H9 (cell line): ENCODE measurements at regions not wholly inside any gene's neighbourhood (a gene's known extent, or its start where the extent isn't known, plus 50 kb on each side); places are given as distances from the start of the nearest gene placed in this dataset.

Experiments
- DNase-seq: peaks from one replicate; pipeline ENCODE4 v3.0.0-alpha.2; 2017
- H2AFZ ChIP-seq: one replicate; pipeline ENCODE4 v1.6.1; 2013; ENCODE audit warnings: mild to moderate bottlenecking, low read length, control low read depth, moderate library complexity
- H2AK5ac ChIP-seq: 2 replicates; pipeline ENCODE4 v1.6.1; 2013; ENCODE audit warnings: low read length, control low read depth, mixed read lengths; ENCODE audit not compliant: insufficient read length
- H2BK120ac ChIP-seq: one replicate; pipeline ENCODE4 v1.6.1; 2013; ENCODE audit warnings: low read depth, mild to moderate bottlenecking, low read length, control low read depth, inconsistent platforms; ENCODE audit not compliant: poor library complexity, severe bottlenecking
- H2BK12ac ChIP-seq: 2 replicates; pipeline ENCODE4 v1.6.1; 2013; ENCODE audit warnings: low read length, control low read depth, mixed read lengths, low read depth; ENCODE audit not compliant: insufficient read length
- H2BK15ac ChIP-seq: 2 replicates; pipeline ENCODE4 v1.6.1; 2013; ENCODE audit warnings: low read depth, low read length, control low read depth
- H2BK20ac ChIP-seq: one replicate; pipeline ENCODE4 v1.6.1; 2013; ENCODE audit warnings: low read depth, mild to moderate bottlenecking, low read length, control low read depth, inconsistent platforms; ENCODE audit not compliant: poor library complexity, severe bottlenecking
- H2BK5ac ChIP-seq: 2 replicates; pipeline ENCODE4 v1.6.1; 2013; ENCODE audit warnings: low read length, control low read depth, mixed read lengths; ENCODE audit not compliant: insufficient read length
- H3K14ac ChIP-seq: 2 replicates; pipeline ENCODE4 v1.6.1; 2013; ENCODE audit warnings: low read length, control low read depth; ENCODE audit not compliant: insufficient read depth
- H3K18ac ChIP-seq: 2 replicates; pipeline ENCODE4 v1.6.1; 2013; ENCODE audit warnings: low read depth, mild to moderate bottlenecking, mixed read lengths, low read length, control low read depth; ENCODE audit not compliant: insufficient read length
- H3K23ac ChIP-seq: 2 replicates; pipeline ENCODE4 v1.6.1; 2013; ENCODE audit warnings: low read length, control low read depth, mixed read lengths, low read depth; ENCODE audit not compliant: insufficient read length
- H3K23me2 ChIP-seq: 2 replicates; pipeline ENCODE4 v1.6.1; 2013; ENCODE audit warnings: low read depth, mild to moderate bottlenecking, mixed read lengths, low read length, control low read depth; ENCODE audit not compliant: insufficient read length, poor library complexity, severe bottlenecking
- H3K27ac ChIP-seq: 2 replicates; pipeline ENCODE4 v1.5.1; 2013; ENCODE audit warnings: low read length, control low read depth, mixed read lengths, low read depth; ENCODE audit not compliant: insufficient read length
- H3K27me3 ChIP-seq: 2 replicates; pipeline ENCODE4 v1.6.1; 2013; ENCODE audit warnings: low read length, control low read depth, inconsistent platforms; ENCODE audit not compliant: insufficient read depth
- H3K4ac ChIP-seq: 2 replicates; pipeline ENCODE4 v1.6.1; 2013; ENCODE audit warnings: low read depth, mild to moderate bottlenecking, control low read depth, inconsistent platforms, low read length, moderate library complexity
- H3K4me1 ChIP-seq: 2 replicates; pipeline ENCODE4 v1.6.1; 2013; ENCODE audit warnings: low read length, control low read depth, inconsistent platforms; ENCODE audit not compliant: insufficient read depth
- H3K4me2 ChIP-seq: 2 replicates; pipeline ENCODE4 v1.6.1; 2013; ENCODE audit warnings: low read length, control low read depth, mixed read lengths; ENCODE audit not compliant: insufficient read length, insufficient read depth
- H3K56ac ChIP-seq: 2 replicates; pipeline ENCODE4 v1.6.1; 2013; ENCODE audit warnings: low read depth, mild to moderate bottlenecking, mixed read lengths, low read length, control low read depth; ENCODE audit not compliant: insufficient read length
- H3K79me1 ChIP-seq: 2 replicates; pipeline ENCODE4 v1.6.1; 2013; ENCODE audit warnings: low read depth, mild to moderate bottlenecking, moderate library complexity, low read length, control low read depth, inconsistent platforms; ENCODE audit not compliant: insufficient read depth, poor library complexity, severe bottlenecking
- H3K79me2 ChIP-seq: 2 replicates; pipeline ENCODE4 v1.6.1; 2013; ENCODE audit warnings: low read length, control low read depth, inconsistent platforms; ENCODE audit not compliant: insufficient read depth
- H3K9ac ChIP-seq: 2 replicates; pipeline ENCODE4 v1.6.1; 2013; ENCODE audit warnings: low read length, control low read depth, mixed read lengths; ENCODE audit not compliant: insufficient read length; ENCODE audit errors: extremely low read depth
- H3K9me3 ChIP-seq: one replicate; pipeline ENCODE4 v1.6.1; 2013; ENCODE audit warnings: low read depth, low read length, inconsistent platforms; ENCODE audit not compliant: control insufficient read depth
- H3T11ph ChIP-seq: one replicate; pipeline ENCODE4 v1.6.1; 2013; ENCODE audit warnings: mild to moderate bottlenecking, low read length, control low read depth, inconsistent platforms
- H4K20me1 ChIP-seq: one replicate; pipeline ENCODE4 v1.6.1; 2013; ENCODE audit not compliant: control insufficient read depth, insufficient read length, insufficient read depth
- H4K5ac ChIP-seq: 2 replicates; pipeline ENCODE4 v1.6.1; 2013; ENCODE audit warnings: low read depth, mild to moderate bottlenecking, mixed read lengths, low read length, control low read depth; ENCODE audit not compliant: insufficient read length
- H4K8ac ChIP-seq: replicated peaks from 2 replicates; pipeline ENCODE4 v1.6.1; 2013; ENCODE audit warnings: low read length, control low read depth, mixed read lengths, low read depth; ENCODE audit not compliant: insufficient read length
- H4K91ac ChIP-seq: 2 replicates; pipeline ENCODE4 v1.6.1; 2013; ENCODE audit warnings: low read depth, mild to moderate bottlenecking, moderate library complexity, mixed read lengths, low read length, control low read depth; ENCODE audit not compliant: insufficient read length
- H3K27ac Mint-ChIP-seq, 3 experiments: 2 replicates in 2 of 3; 3 replicates in 1 of 3; pipeline ENCODE4 v1.8.0; 2020 to 2021; ENCODE audit warnings: mixed read lengths in 3 of 3, mild to moderate bottlenecking in 1 of 3, moderate library complexity in 1 of 3
- H3K27me3 Mint-ChIP-seq: 2 replicates; pipeline ENCODE4 v1.8.0; 2021; ENCODE audit warnings: low read depth, mild to moderate bottlenecking, moderate library complexity, mixed read lengths
- H3K36me3 Mint-ChIP-seq, 3 experiments: 2 replicates in 2 of 3; 3 replicates in 1 of 3; pipeline ENCODE4 v1.8.0; 2020 to 2021; ENCODE audit warnings: low read depth in 3 of 3, mixed read lengths in 3 of 3; ENCODE audit not compliant: insufficient read depth in 1 of 3
- H3K4me1 Mint-ChIP-seq, 2 experiments: 2 replicates each; pipeline ENCODE4 v1.8.0; 2020; ENCODE audit warnings: mixed read lengths in 2 of 2
- H3K4me3 Mint-ChIP-seq, 2 experiments: 2 replicates in 1 of 2; 3 replicates in 1 of 2; pipeline ENCODE4 v1.8.0; 2020 to 2021; ENCODE audit warnings: mild to moderate bottlenecking in 2 of 2, mixed read lengths in 2 of 2, moderate library complexity in 1 of 2
- H3K9me3 Mint-ChIP-seq, 2 experiments: 2 replicates in 1 of 2; 3 replicates in 1 of 2; pipeline ENCODE4 v1.8.0; 2020; ENCODE audit warnings: mild to moderate bottlenecking in 2 of 2, mixed read lengths in 2 of 2, moderate library complexity in 1 of 2
- CTCF ChIP-seq: fragments of 200-600 bp; sonication (generic); conservative IDR thresholded peaks from 3 replicates; pipeline ENCODE4 v1.8.0; 2021; ENCODE audit warnings: antibody characterized with exemption, mild to moderate bottlenecking
- WGBS: extraction: QIAGEN DNeasy Blood & Tissue Kit; methylation state at CpG from one replicate; pipeline ENCODE4 v1.1.7; 2013; ENCODE audit warnings: missing lambda C conversion rate, low lambda C conversion rate, mixed read lengths; ENCODE audit not compliant: insufficient read length; ENCODE audit errors: extremely low coverage; 5-methylcytosine and 5-hydroxymethylcytosine counted together

GRCh38 chr9:129556491-129557191 lies 64.3 kb downstream of the C9orf50 start:
- no peak overlapping the region for H2BK120ac ChIP-seq
- WGBS = no CpG with 5 or more reads among the region's 12 CpGs
- no peaks in the 10 kb centered on the region for H3K27me3 ChIP-seq
- H4K91ac ChIP-seq = no peak overlapping the region
- no peak overlapping the region for H2BK15ac ChIP-seq
- no peak overlapping the region for H3K27ac ChIP-seq
- no peak overlapping the region for H3K4ac ChIP-seq
- Mint-ChIP-seq H3K27ac (peak overlapping the region; percentile 96 to 98 (median 96)), H3K9me3 (no peaks in the 10 kb centered on the region; a peak in 1 of 5 replicates), H3K27me3 (peaks cover 23% of the 10 kb centered on the region), H3K36me3 (no peaks in the 10 kb centered on the region; a peak in 1 of 7 replicates), H3K4me1 (peaks cover 49 to 69% of the 10 kb centered on the region in 2 experiments), H3K4me3 (peak overlapping the region; percentile 56 to 60)
- H3K79me2 ChIP-seq = no peaks in the 10 kb centered on the region
- no peak overlapping the region for H3K56ac ChIP-seq
- H4K5ac ChIP-seq = no peak overlapping the region
- no peak for TF ChIP-seq CTCF
- H3K9me3 ChIP-seq = no peaks in the 10 kb centered on the region
- H3K14ac ChIP-seq = no peak overlapping the region
- no peaks in the 10 kb centered on the region for H3K79me1 ChIP-seq
- no peak overlapping the region for H3T11ph ChIP-seq
- H3K18ac ChIP-seq = peak overlapping the region; percentile 42
- peaks cover 5% of the 10 kb centered on the region for H3K23me2 ChIP-seq
- no peak overlapping the region for H2AK5ac ChIP-seq
- H2BK5ac ChIP-seq = no peak overlapping the region
- H4K20me1 ChIP-seq = no peaks in the 10 kb centered on the region
- H3K23ac ChIP-seq = no peak overlapping the region
- no peak for DNase-seq
- H3K4me1 ChIP-seq = peaks cover 6% of the 10 kb centered on the region; the same call in 1 of the 2 replicates
- H2BK20ac ChIP-seq = no peak overlapping the region
- no peak overlapping the region for H3K9ac ChIP-seq
- H4K8ac ChIP-seq = no peak overlapping the region
- no peak overlapping the region for H2BK12ac ChIP-seq
- H2AFZ ChIP-seq = no peak overlapping the region
- peak overlapping the region; percentile 21 for H3K4me2 ChIP-seq
